Muscle layer of duodenum (tissue), 2 donors: ENCODE measurements at regions not wholly inside any gene's neighbourhood (a gene's known extent, or its start where the extent isn't known, plus 50 kb on each side); places are given as distances from the start of the nearest gene placed in this dataset.
"Not testable (repeated sequence)": the region's sequence is repeated elsewhere in the genome, so short reads cannot be mapped to it uniquely, and the experiment has no call there.

Source experiments
- H3K27ac ChIP-seq: one replicate; pipeline ENCODE4 v1.7.0; 2013; ENCODE audit warnings: mild to moderate bottlenecking, low read length
- H3K27me3 ChIP-seq: one replicate; pipeline ENCODE4 v1.7.0; 2013; ENCODE audit warnings: low read depth, mild to moderate bottlenecking, control low read depth, low read length
- H3K36me3 ChIP-seq, 2 donors: one replicate each; pipeline ENCODE4 v1.7.0; 2013; ENCODE audit warnings: low read length in 2 of 2, control low read depth in 1 of 2, mild to moderate bottlenecking in 1 of 2; ENCODE audit not compliant: insufficient read depth in 2 of 2, control insufficient read depth in 1 of 2
- H3K4me1 ChIP-seq, 2 donors: one replicate each; pipeline ENCODE4 v1.7.0; 2013; ENCODE audit warnings: low read length in 2 of 2, mild to moderate bottlenecking in 2 of 2, control low read depth in 1 of 2, moderate library complexity in 1 of 2; ENCODE audit not compliant: insufficient read depth in 2 of 2, control insufficient read depth in 1 of 2
- H3K4me3 ChIP-seq, 2 donors: one replicate each; pipeline ENCODE4 v1.7.0; 2013; ENCODE audit warnings: low read length in 2 of 2, low read depth in 1 of 2, mild to moderate bottlenecking in 1 of 2
- H3K9me3 ChIP-seq, 2 donors: one replicate each; pipeline ENCODE4 v1.7.0; 2013; ENCODE audit warnings: low read length in 2 of 2, control low read depth in 1 of 2, mild to moderate bottlenecking in 1 of 2; ENCODE audit not compliant: control insufficient read depth in 1 of 2
- donor health status: healthy.

DNA sequence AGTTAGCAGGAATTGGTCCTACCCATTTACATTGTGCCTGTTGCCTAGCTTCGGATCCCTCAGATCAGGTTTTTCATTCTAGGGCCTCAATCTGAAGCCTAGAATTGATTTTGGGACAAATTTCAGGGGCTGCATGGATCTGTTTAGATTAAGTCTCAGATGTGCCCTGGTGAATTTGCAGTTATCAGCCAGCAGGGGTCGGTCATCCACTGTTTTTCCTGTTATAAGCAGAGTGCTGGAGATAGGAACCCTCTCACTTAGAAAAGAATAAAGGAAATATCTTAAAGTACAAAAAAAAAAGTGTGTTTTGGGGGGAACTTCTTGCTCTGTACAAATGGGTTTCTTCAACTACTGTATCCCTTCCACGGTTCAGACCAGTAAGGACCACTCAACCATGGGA is 212.5 kb downstream of the BCHE start:
- no peaks in the 10 kb centered on the region for H3K4me1 ChIP-seq
- no peak overlapping the region for H3K27ac ChIP-seq
- H3K36me3 ChIP-seq = no peaks in the 10 kb centered on the region
- H3K9me3 ChIP-seq = peaks cover 0 to 14% of the 10 kb centered on the region in 2 donors
- H3K27me3 ChIP-seq = no peaks in the 10 kb centered on the region
- H3K4me3 ChIP-seq = no peak overlapping the region

DNA sequence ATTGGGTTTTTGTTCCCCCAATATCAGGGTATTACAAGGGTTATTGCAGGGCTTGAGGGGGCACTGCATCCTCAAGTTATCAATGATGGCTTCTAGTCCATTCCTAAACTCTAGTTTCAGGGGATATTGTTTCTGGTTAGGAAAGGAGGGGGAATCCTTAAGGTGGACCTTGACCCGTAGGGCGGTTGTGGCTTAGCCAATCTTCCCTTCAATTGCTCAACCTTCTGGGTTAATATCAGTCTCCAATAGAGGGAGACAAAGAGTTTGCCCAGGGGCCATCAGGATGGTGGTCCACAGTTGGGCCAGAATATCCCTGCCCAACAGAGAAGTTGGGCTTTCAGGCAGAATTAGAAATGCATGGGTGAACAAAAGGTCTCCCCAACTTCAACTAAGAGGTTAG is 214.9 kb downstream of the BCHE start:
- Histone ChIP-seq H3K27me3 (no peaks in the 10 kb centered on the region), H3K9me3 (peaks cover 0 to 10% of the 10 kb centered on the region in 2 donors), H3K36me3 (no peaks in the 10 kb centered on the region), H3K27ac (no peak overlapping the region), H3K4me3 (no peak overlapping the region), H3K4me1 (no peaks in the 10 kb centered on the region)

- H3K4me1 ChIP-seq = no peaks in the 10 kb centered on the region
These were observed 218.2 kb downstream of the BCHE start for GRCh38 chr3:165619069-165619468.

GRCh38 chr3:165617134-165617533 is 220.1 kb downstream of the BCHE start:
- Histone ChIP-seq H3K27me3 (no peaks in the 10 kb centered on the region), H3K4me3 (no peak overlapping the region), H3K4me1 (no peaks in the 10 kb centered on the region), H3K27ac (no peak overlapping the region), H3K36me3 (no peaks in the 10 kb centered on the region), H3K9me3 (peaks cover 0 to 10% of the 10 kb centered on the region in 2 donors)

More at GRCh38 chr3:165619069-165619468, 218.2 kb downstream of the BCHE start:
- Histone ChIP-seq H3K4me3 (no peak overlapping the region), H3K27ac (no peak overlapping the region), H3K36me3 (no peaks in the 10 kb centered on the region), H3K9me3 (peaks cover 0 to 10% of the 10 kb centered on the region in 2 donors), H3K27me3 (no peaks in the 10 kb centered on the region)

DNA sequence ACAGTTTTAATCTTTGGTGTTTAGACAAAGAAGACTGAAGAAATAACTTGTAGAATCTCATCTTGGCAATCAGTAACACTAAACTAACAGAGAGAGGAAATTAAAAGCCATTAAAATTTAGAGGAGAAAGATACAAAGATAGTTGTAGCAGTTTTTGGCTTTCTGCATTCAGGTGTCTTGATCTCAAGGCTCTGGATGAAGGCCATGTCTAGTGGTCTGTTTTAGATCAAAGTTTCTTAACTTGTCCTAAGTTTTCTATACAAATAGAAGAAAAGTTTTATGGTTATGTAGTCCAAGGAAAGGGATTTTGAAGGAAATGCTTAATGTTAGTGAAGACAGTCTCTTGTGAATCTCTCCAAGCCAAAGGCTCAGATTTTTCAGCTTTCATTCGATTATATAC is 222.9 kb downstream of the BCHE start:
- H3K4me3 ChIP-seq = no peak overlapping the region
- H3K9me3 ChIP-seq = no peaks in the 10 kb centered on the region
- no peaks in the 10 kb centered on the region for H3K36me3 ChIP-seq
- H3K4me1 ChIP-seq = no peaks in the 10 kb centered on the region
- no peaks in the 10 kb centered on the region for H3K27me3 ChIP-seq
- peak overlapping the region; percentile 20 for H3K27ac ChIP-seq

- Histone ChIP-seq H3K27me3 (no peaks in the 10 kb centered on the region), H3K4me3 (no peak overlapping the region), H3K36me3 (no peaks in the 10 kb centered on the region), H3K9me3 (no peaks in the 10 kb centered on the region), H3K4me1 (no peaks in the 10 kb centered on the region), H3K27ac (no peak overlapping the region)
These were observed 224.2 kb downstream of the BCHE start for GRCh38 chr3:165613014-165613413.

- Histone ChIP-seq H3K36me3 (no peaks in the 10 kb centered on the region), H3K4me1 (no peaks in the 10 kb centered on the region), H3K27ac (no peak overlapping the region), H3K27me3 (no peaks in the 10 kb centered on the region), H3K9me3 (no peaks in the 10 kb centered on the region), H3K4me3 (no peak overlapping the region)
These were observed 230.0 kb downstream of the BCHE start for GRCh38 chr3:165607221-165607620.

- Histone ChIP-seq H3K27ac (no peak overlapping the region), H3K9me3 (no peaks in the 10 kb centered on the region), H3K4me3 (no peak overlapping the region), H3K36me3 (no peaks in the 10 kb centered on the region), H3K4me1 (no peaks in the 10 kb centered on the region), H3K27me3 (no peaks in the 10 kb centered on the region)
These were observed 234.0 kb downstream of the BCHE start for GRCh38 chr3:165603196-165603595.

DNA sequence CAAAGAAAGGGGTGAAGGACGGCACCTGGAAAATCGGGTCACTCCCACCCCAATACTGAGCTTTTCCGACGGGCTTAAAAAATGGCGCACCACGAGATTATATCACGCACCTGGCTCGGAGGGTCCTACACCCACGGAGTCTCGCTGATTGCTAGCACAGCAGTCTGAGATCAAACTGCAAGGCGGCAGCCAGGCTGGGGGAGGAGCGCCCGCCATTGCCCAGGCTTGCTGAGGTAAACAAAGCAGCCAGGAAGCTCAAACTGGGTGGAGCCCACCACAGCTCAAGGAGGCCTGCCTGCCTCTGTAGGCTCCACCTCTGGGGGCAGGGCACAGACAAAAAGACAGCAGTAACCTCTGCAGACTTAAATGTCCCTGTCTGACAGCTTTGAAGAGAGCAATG is 264.7 kb downstream of the BCHE start:
- not testable (repeated sequence) for H3K4me1 ChIP-seq, H3K27ac ChIP-seq, H3K4me3 ChIP-seq, H3K27me3 ChIP-seq, H3K36me3 ChIP-seq, H3K9me3 ChIP-seq

DNA sequence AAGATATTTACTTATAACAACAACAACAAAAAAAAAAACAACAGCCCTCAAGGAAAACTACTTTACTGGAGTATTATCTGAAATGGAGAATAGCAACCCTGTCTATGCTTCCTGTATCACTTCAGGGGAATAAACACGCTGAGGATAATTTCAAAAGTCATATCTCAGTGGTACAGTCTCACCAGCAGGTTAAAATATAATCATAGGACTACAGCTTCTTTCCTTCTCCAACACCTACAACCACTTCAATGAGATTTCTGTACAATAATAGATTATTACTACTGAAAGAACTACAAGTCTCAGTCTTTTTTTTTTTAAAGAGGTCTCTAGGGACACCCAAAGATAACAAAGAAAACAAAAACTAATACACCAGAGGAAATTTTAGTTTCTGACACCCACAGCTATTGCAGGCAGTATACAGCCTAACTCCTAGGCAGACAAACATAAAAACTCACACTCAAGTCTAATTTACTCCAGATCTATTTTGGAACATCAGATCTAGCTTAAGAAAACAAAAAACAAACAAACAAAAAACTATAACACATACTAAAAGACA is 268.2 kb downstream of the BCHE start:
- H3K36me3 ChIP-seq = no peaks in the 10 kb centered on the region
- no peaks in the 10 kb centered on the region for H3K27me3 ChIP-seq
- H3K9me3 ChIP-seq = peaks cover 0 to 4% of the 10 kb centered on the region in 2 donors
- no peak overlapping the region for H3K4me3 ChIP-seq
- no peak overlapping the region for H3K27ac ChIP-seq
- H3K4me1 ChIP-seq = no peaks in the 10 kb centered on the region

DNA sequence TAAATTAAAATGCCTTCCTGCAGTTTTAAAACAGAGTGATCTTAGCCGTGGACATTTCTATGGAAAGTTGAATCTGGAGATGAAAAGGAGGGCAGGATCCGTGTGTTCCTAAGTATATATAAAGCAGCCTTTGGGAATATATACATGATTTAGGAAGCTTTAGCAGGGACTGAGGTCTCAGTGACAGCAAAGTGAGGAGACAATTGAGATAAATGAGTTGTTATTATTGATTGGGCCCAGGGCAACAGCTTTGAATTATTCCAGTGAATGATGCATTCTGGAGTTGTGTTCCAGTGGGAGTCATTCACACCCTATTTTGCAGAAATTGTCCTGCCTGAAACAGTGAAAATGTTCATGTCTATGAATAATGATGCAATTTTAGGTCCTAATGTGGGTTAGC is 281.4 kb downstream of the BCHE start:
- no peaks in the 10 kb centered on the region for H3K27me3 ChIP-seq
- no peak overlapping the region for H3K4me3 ChIP-seq
- no peak overlapping the region for H3K27ac ChIP-seq
- no peaks in the 10 kb centered on the region for H3K4me1 ChIP-seq
- H3K36me3 ChIP-seq = no peaks in the 10 kb centered on the region
- H3K9me3 ChIP-seq = no peaks in the 10 kb centered on the region

GRCh38 chr3:165553371-165553770 is 283.9 kb downstream of the BCHE start:
- Histone ChIP-seq H3K4me1 (no peaks in the 10 kb centered on the region), H3K4me3 (no peak overlapping the region), H3K36me3 (no peaks in the 10 kb centered on the region), H3K27me3 (no peaks in the 10 kb centered on the region), H3K27ac (no peak overlapping the region), H3K9me3 (no peaks in the 10 kb centered on the region)
